HepG2 (cell line): ENCODE measurements at regions not wholly inside any gene's neighbourhood (a gene's known extent, or its start where the extent isn't known, plus 50 kb on each side); places are given as distances from the start of the nearest gene placed in this dataset.

Experiments
- ATAC-seq: fragments of 200-7000 bp; cut with Tn5 transposase; 3 replicates; pipeline ENCODE4 v1.9.1; 2020; ENCODE audit warnings: mild to moderate bottlenecking, moderate library complexity
- BruUV-seq: library from RNA; stranded (reverse); fragments of 400-500 nt; replicated peaks from 2 replicates; lab custom pipeline; 2021; lab: Mats Ljungman, UMichigan
- CTCF ChIA-PET: fragments of 300-600 bp; formaldehyde crosslinking; extraction: SDS; loops from one replicate; lab custom pipeline; 2021; ENCODE audit warnings: low total read pairs, inconsistent platforms, low intra/inter-chr PET ratio; lab: Yijun Ruan, JAX
- POLR2A ChIA-PET: fragments of 350-600 bp; sonication (Branson Sonifier 250); formaldehyde crosslinking; loops from one replicate; lab custom pipeline; 2020; ENCODE audit warnings: antibody characterized with exemption, inconsistent platforms; lab: Yijun Ruan, JAX
- DNase-seq: peaks from one replicate; pipeline ENCODE4 v3.0.0-alpha.2; 2015; ENCODE audit warnings: low spot score
- FAIRE-seq: peaks from 3 replicates; lab custom pipeline; 2011; peaks lifted over from hg19 to GRCh38; lab: Jason Lieb, UNC
- H2AFZ ChIP-seq: one replicate; pipeline ENCODE4 v1.6.1; 2011; ENCODE audit warnings: low read length, inconsistent platforms
- H3K27ac ChIP-seq: fragments of 300-600 bp; 3 replicates; pipeline ENCODE4 v1.8.0; 2011; ENCODE audit warnings: mixed run types, mild to moderate bottlenecking, mixed read lengths, low read length, inconsistent platforms; ENCODE audit not compliant: insufficient read depth; ENCODE audit errors: extremely low read length
- H3K27me3 ChIP-seq, 2 experiments: fragments of 200-600 bp in 1 of 2; 2 replicates in 1 of 2; 3 replicates in 1 of 2; pipeline versions ENCODE4 v1.6.0 to v1.8.0; 2011; ENCODE audit warnings: low read length in 2 of 2, mild to moderate bottlenecking in 2 of 2, moderate library complexity in 2 of 2, inconsistent platforms in 1 of 2; ENCODE audit not compliant: insufficient read depth in 2 of 2, control insufficient read depth in 1 of 2
- H3K36me3 ChIP-seq, 2 experiments: fragments of 200-600 bp in 1 of 2; replicated peaks in 1 of 2; 2 replicates in 1 of 2; 3 replicates in 1 of 2; pipeline versions ENCODE4 v1.5.1 to v1.8.0; 2011; ENCODE audit warnings: low read length in 2 of 2, inconsistent platforms in 1 of 2; ENCODE audit not compliant: insufficient read depth in 2 of 2, control insufficient read depth in 1 of 2
- H3K4me1 ChIP-seq: 2 replicates; pipeline ENCODE4 v1.5.1; 2012; ENCODE audit warnings: low read length, inconsistent platforms; ENCODE audit not compliant: insufficient read depth
- H3K4me2 ChIP-seq: 2 replicates; pipeline ENCODE4 v1.6.0; 2011; ENCODE audit warnings: low read depth, low read length, inconsistent platforms
- H3K4me3 ChIP-seq, 3 experiments: fragments of 200-600 bp in 1 of 3; sonication (generic), shearing (Covaris generic) in 1 of 3; replicated peaks in 1 of 3; 2 replicates each; pipeline ENCODE4 v1.5.1; 2011 to 2016; ENCODE audit warnings: low read length in 3 of 3, inconsistent platforms in 2 of 3, low read depth in 2 of 3, mild to moderate bottlenecking in 2 of 3, control low read depth in 1 of 3, mixed read lengths in 1 of 3; ENCODE audit not compliant: insufficient read depth in 1 of 3
- H3K79me2 ChIP-seq: one replicate; pipeline ENCODE4 v1.6.1; 2011; ENCODE audit warnings: low read length, inconsistent platforms; ENCODE audit not compliant: insufficient read depth
- H3K9ac ChIP-seq: 2 replicates; pipeline ENCODE4 v1.6.0; 2011; ENCODE audit warnings: mild to moderate bottlenecking, low read depth, low read length, inconsistent platforms; ENCODE audit not compliant: insufficient read depth
- H3K9me3 ChIP-seq: 2 replicates; pipeline ENCODE4 v1.5.1; 2012; ENCODE audit warnings: mild to moderate bottlenecking, low read length
- H4K20me1 ChIP-seq: 2 replicates; pipeline ENCODE4 v1.6.0; 2011; ENCODE audit warnings: inconsistent platforms, mild to moderate bottlenecking, low read length, moderate library complexity; ENCODE audit not compliant: insufficient read depth
- ARNT ChIP-seq: fragments of 450-650 bp; IDR thresholded peaks from 2 replicates; pipeline ENCODE4 v1.6.1; 2017
- ELF1 ChIP-seq: sonication (generic); formaldehyde crosslinking; IDR thresholded peaks from 2 replicates; pipeline ENCODE4 v1.4.0; 2020; ENCODE audit warnings: missing genetic modification reagents
- FOXM1 ChIP-seq: sonication (generic); formaldehyde crosslinking; IDR thresholded peaks from 2 replicates; pipeline ENCODE4 v1.5.0; 2020; ENCODE audit warnings: missing genetic modification reagents
- WGBS: methylation state at CpG from one replicate; pipeline ENCODE4 v1.1.6; 2017; ENCODE audit warnings: low lambda C conversion rate; 5-methylcytosine and 5-hydroxymethylcytosine counted together
- in situ Hi-C: cut with HindIII; loops from 2 replicates; pipeline ENCODE4 v1.10.0; 2017; ENCODE audit warnings: low pct_unique_long_range_greater_than_20kb; ENCODE audit not compliant: extremely low pct_ligation_motif_present
- intact Hi-C: fragments of 100-400 bp; cut with micrococcal nuclease; formaldehyde crosslinking; loops from one replicate; pipeline ENCODE4 v1.10.0; 2022; ENCODE audit not compliant: unreplicated experiment
- TF ChIP-seq, protein P1 (sequence below): fragments of 450-650 bp; IDR thresholded peaks from 2 replicates; pipeline ENCODE4 v1.6.1; 2016

DNA sequence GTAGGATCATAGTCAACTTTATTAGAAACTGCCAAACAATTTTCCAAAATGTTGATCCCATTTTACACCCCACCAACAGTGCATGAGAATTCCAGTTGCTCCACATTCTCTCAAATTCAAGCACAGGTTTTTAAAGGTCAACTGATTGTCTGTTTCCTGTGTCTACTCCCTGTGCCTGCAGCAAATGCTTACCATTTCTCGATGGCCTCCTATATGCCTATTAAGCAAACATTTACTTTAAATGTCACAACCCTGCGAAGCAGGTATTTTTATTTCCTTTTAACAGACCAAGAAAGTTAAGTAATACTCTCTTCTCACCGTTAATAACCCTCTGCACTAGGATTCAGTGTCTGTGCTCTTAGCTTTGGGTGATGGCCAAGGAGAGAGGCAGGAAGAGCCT lies 163.8 kb upstream of the EPB41L3 start:
- ATAC-seq (no peak), DNase-seq (no peak), FAIRE-seq (no peak)
- no peak overlapping the region for H3K9ac ChIP-seq
- CTCF ChIA-PET: no interaction called here
- no peak overlapping the region for H3K4me3 ChIP-seq
- BruUV-seq: no TSS peak
- H3K4me1 ChIP-seq: no peaks in the 10 kb centered on the region
- TF ChIP-seq ARNT (no peak), ELF1 (CRISPR knock-in tag) (no peak)
- no peaks in the 10 kb centered on the region for H3K79me2 ChIP-seq
- H3K4me2 ChIP-seq: no peak overlapping the region
- no peak overlapping the region for H3K27ac ChIP-seq
- 15% methylated on average over 3 of the region's 3 CpGs for WGBS
- intact Hi-C loops (no loop called here), in situ Hi-C loops (no loop called here)
- H3K9me3 ChIP-seq: no peaks in the 10 kb centered on the region
- no peak overlapping the region for H2AFZ ChIP-seq
- H3K27me3 ChIP-seq: no peaks in the 10 kb centered on the region; a peak in 2 of 5 replicates
- H4K20me1 ChIP-seq: no peaks in the 10 kb centered on the region
- no peaks in the 10 kb centered on the region for H3K36me3 ChIP-seq
- POLR2A ChIA-PET: no interaction called here

DNA sequence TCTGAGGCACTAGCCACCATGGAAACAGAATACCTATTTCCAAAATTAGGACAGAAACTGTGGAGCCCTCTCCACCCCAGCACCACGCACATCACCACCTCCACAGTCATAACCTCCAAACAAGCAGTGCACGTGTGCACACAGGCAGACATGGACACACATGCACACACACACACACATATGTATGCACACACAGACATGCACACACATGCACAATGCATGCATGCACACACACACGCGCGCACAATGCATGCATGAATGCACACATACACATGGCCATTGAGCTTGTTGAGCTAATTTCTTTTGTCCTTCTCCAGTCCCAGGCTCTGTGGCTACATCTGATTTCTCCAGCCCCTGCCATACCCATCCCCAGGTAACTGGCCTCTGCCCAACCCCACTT lies 161.6 kb upstream of the EPB41L3 start:
- Histone ChIP-seq H2AFZ (no peak overlapping the region), H3K9me3 (no peaks in the 10 kb centered on the region), H3K36me3 (no peaks in the 10 kb centered on the region), H3K4me1 (no peaks in the 10 kb centered on the region), H3K27me3 (no peaks in the 10 kb centered on the region; a peak in 1 of 5 replicates), H3K79me2 (no peaks in the 10 kb centered on the region), H3K4me3 (no peak overlapping the region), H3K9ac (no peak overlapping the region), H3K27ac (no peak overlapping the region), H3K4me2 (no peak overlapping the region), H4K20me1 (no peaks in the 10 kb centered on the region)
- no TSS peak for BruUV-seq
- WGBS: 60% methylated on average over 5 of the region's 5 CpGs
- FAIRE-seq: no peak
- POLR2A ChIA-PET: no interaction called here
- CTCF ChIA-PET: no interaction called here
- no peak for ATAC-seq
- no peak for DNase-seq
- intact Hi-C loops: no loop called here
- TF ChIP-seq, protein P1, sequence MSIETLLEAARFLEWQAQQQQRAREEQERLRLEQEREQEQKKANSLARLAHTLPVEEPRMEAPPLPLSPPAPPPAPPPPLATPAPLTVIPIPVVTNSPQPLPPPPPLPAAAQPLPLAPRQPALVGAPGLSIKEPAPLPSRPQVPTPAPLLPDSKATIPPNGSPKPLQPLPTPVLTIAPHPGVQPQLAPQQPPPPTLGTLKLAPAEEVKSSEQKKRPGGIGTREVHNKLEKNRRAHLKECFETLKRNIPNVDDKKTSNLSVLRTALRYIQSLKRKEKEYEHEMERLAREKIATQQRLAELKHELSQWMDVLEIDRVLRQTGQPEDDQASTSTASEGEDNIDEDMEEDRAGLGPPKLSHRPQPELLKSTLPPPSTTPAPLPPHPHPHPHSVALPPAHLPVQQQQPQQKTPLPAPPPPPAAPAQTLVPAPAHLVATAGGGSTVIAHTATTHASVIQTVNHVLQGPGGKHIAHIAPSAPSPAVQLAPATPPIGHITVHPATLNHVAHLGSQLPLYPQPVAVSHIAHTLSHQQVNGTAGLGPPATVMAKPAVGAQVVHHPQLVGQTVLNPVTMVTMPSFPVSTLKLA: peak; percentile 56; the same call in 1 of the 2 replicates
- TF ChIP-seq FOXM1: no peak
- in situ Hi-C loops: no loop called here
